ENCODE measurements at regions not wholly inside any gene's neighbourhood (a gene's known extent, or its start where the extent isn't known, plus 50 kb on each side); places are given as distances from the start of the nearest gene placed in this dataset.
"Not testable (repeated sequence)": the region's sequence is repeated elsewhere in the genome, so short reads cannot be mapped to it uniquely, and the experiment has no call there.

GRCh38 chr16:60166111-60166510 is 1432.0 kb upstream of the GOT2 start:
- no peaks in the 10 kb centered on the region for H3K36me3 Mint-ChIP-seq (ENCODE audit: low read depth)
- H3K4me3 Mint-ChIP-seq = no peak overlapping the region
- no peaks in the 10 kb centered on the region for H3K4me1 Mint-ChIP-seq (ENCODE audit: low read depth)
- H3K9me3 Mint-ChIP-seq = no peaks in the 10 kb centered on the region
- no peak overlapping the region for H3K27ac Mint-ChIP-seq
- H3K27me3 Mint-ChIP-seq (ENCODE audit: low read depth) = no peaks in the 10 kb centered on the region

GRCh38 chr16:60151987-60152386 is 1417.9 kb upstream of the GOT2 start:
- Mint-ChIP-seq H3K9me3 (peaks cover 26% of the 10 kb centered on the region), H3K27me3 (ENCODE audit: low read depth) (no peaks in the 10 kb centered on the region), H3K4me1 (ENCODE audit: low read depth) (no peaks in the 10 kb centered on the region), H3K27ac (no peak overlapping the region), H3K4me3 (no peak overlapping the region), H3K36me3 (ENCODE audit: low read depth) (no peaks in the 10 kb centered on the region)

DNA sequence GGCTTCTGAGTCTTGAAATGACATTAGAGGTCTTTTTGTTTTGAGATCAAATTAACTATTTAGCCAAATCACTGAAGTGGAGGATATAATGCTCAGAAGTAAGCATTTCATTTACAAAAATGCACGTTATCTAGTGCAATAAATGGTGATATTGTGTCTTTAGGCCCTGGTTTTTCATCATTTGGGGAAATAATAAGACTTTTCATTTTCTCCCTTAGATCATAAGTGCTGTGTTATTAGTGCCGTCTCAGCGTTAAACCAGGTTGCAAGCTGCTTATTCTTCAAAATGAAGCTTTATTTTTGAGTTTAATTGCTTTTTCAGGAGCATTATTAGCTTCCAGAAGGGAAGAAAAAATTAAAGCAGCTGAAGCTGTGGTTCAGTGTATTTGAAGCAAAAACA is 1416.8 kb upstream of the GOT2 start:
- no peaks in the 10 kb centered on the region for H3K4me1 Mint-ChIP-seq (ENCODE audit: low read depth)
- peaks cover 26% of the 10 kb centered on the region for H3K9me3 Mint-ChIP-seq
- no peaks in the 10 kb centered on the region for H3K27me3 Mint-ChIP-seq (ENCODE audit: low read depth)
- no peak overlapping the region for H3K4me3 Mint-ChIP-seq
- no peak overlapping the region for H3K27ac Mint-ChIP-seq
- H3K36me3 Mint-ChIP-seq (ENCODE audit: low read depth) = no peaks in the 10 kb centered on the region

GRCh38 chr16:60143348-60143705 is 1409.2 kb upstream of the GOT2 start:
- Mint-ChIP-seq H3K4me3 (no peak overlapping the region), H3K36me3 (ENCODE audit: low read depth) (no peaks in the 10 kb centered on the region), H3K27ac (no peak overlapping the region), H3K27me3 (ENCODE audit: low read depth) (no peaks in the 10 kb centered on the region), H3K4me1 (ENCODE audit: low read depth) (no peaks in the 10 kb centered on the region), H3K9me3 (peaks cover 24% of the 10 kb centered on the region)

- Mint-ChIP-seq H3K4me3 (no peak overlapping the region), H3K27me3 (ENCODE audit: low read depth) (no peaks in the 10 kb centered on the region), H3K36me3 (ENCODE audit: low read depth) (no peaks in the 10 kb centered on the region), H3K4me1 (ENCODE audit: low read depth) (no peaks in the 10 kb centered on the region), H3K27ac (no peak overlapping the region), H3K9me3 (peaks cover 26% of the 10 kb centered on the region)
Observed at GRCh38 chr16:60142619-60143347, 1408.7 kb upstream of the GOT2 start.

- H3K4me1 Mint-ChIP-seq (ENCODE audit: low read depth) = no peaks in the 10 kb centered on the region
- H3K9me3 Mint-ChIP-seq = peaks cover 48% of the 10 kb centered on the region
- H3K27ac Mint-ChIP-seq = no peak overlapping the region
- no peaks in the 10 kb centered on the region for H3K27me3 Mint-ChIP-seq (ENCODE audit: low read depth)
- no peak overlapping the region for H3K4me3 Mint-ChIP-seq
- no peaks in the 10 kb centered on the region for H3K36me3 Mint-ChIP-seq (ENCODE audit: low read depth)
Observed at GRCh38 chr16:60137891-60138290, 1403.8 kb upstream of the GOT2 start.

DNA sequence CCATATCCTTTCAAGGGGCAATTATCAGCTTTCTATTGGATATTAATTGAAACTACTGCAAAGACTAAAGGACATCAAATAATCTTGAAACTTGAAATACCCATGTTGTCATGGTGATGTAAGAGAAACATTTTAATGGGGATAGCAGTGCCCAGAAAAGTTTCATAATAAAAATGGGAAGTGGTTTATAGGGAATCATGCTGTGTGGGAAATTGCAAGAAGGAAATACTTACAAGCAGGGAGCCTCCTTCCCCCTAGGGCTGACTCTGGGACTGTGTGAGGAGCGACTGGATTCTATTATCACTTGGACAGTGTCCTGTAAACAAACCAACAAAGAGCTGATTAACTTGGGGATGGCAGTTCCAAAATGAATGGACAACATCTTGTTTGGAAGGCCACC is 1393.1 kb upstream of the GOT2 start:
- Mint-ChIP-seq H3K36me3 (ENCODE audit: low read depth) (no peaks in the 10 kb centered on the region), H3K4me3 (no peak overlapping the region), H3K9me3 (peaks cover 6% of the 10 kb centered on the region), H3K4me1 (ENCODE audit: low read depth) (no peaks in the 10 kb centered on the region), H3K27me3 (ENCODE audit: low read depth) (no peaks in the 10 kb centered on the region), H3K27ac (no peak overlapping the region)

GRCh38 chr16:60126115-60126514 is 1392.0 kb upstream of the GOT2 start:
- H3K36me3 Mint-ChIP-seq (ENCODE audit: low read depth); H3K4me1 Mint-ChIP-seq (ENCODE audit: low read depth); H3K4me3 Mint-ChIP-seq; H3K27me3 Mint-ChIP-seq (ENCODE audit: low read depth); H3K27ac Mint-ChIP-seq: not testable (repeated sequence)
- H3K9me3 Mint-ChIP-seq = peaks cover 15% of the 10 kb centered on the region

- no peaks in the 10 kb centered on the region for H3K36me3 Mint-ChIP-seq (ENCODE audit: low read depth)
- no peaks in the 10 kb centered on the region for H3K27me3 Mint-ChIP-seq (ENCODE audit: low read depth)
- H3K4me3 Mint-ChIP-seq = no peak overlapping the region
- H3K4me1 Mint-ChIP-seq (ENCODE audit: low read depth) = no peaks in the 10 kb centered on the region
- no peak overlapping the region for H3K27ac Mint-ChIP-seq
- H3K9me3 Mint-ChIP-seq = peaks cover 23% of the 10 kb centered on the region
Observed at GRCh38 chr16:60123392-60124023, 1389.4 kb upstream of the GOT2 start.

GRCh38 chr16:60120586-60120985 is 1386.5 kb upstream of the GOT2 start:
- H3K4me3 Mint-ChIP-seq = no peak overlapping the region
- H3K4me1 Mint-ChIP-seq (ENCODE audit: low read depth) = no peaks in the 10 kb centered on the region
- H3K36me3 Mint-ChIP-seq (ENCODE audit: low read depth) = no peaks in the 10 kb centered on the region
- no peaks in the 10 kb centered on the region for H3K27me3 Mint-ChIP-seq (ENCODE audit: low read depth)
- no peak overlapping the region for H3K27ac Mint-ChIP-seq
- peaks cover 23% of the 10 kb centered on the region for H3K9me3 Mint-ChIP-seq

- no peaks in the 10 kb centered on the region for H3K4me1 Mint-ChIP-seq (ENCODE audit: low read depth)
- no peak overlapping the region for H3K27ac Mint-ChIP-seq
- peaks cover 11% of the 10 kb centered on the region for H3K9me3 Mint-ChIP-seq
Observed at GRCh38 chr16:60110531-60110930, 1376.4 kb upstream of the GOT2 start.

DNA sequence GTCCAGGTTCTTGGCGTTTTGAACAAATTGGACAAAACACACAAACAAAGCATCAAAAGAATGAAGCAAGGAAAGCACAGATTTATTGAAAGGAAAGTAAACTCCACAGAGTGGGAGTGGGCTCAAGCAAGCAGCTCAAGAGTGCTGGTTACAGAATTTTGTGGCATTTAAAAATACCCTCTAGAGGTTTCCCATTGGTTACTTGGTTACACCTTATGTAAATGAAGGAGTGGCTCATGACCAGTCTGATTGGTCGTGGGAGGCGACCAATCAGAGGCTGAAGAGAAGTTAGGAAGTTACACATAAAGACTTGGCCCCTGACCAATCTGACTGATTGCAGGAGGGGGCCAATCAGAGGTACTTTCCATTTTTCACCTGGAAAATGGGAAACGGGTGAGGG is 1373.8 kb upstream of the GOT2 start:
- no peak overlapping the region for H3K4me3 Mint-ChIP-seq
- H3K9me3 Mint-ChIP-seq = peaks cover 15% of the 10 kb centered on the region
- H3K4me1 Mint-ChIP-seq (ENCODE audit: low read depth) = no peaks in the 10 kb centered on the region
- no peaks in the 10 kb centered on the region for H3K36me3 Mint-ChIP-seq (ENCODE audit: low read depth)
- H3K27ac Mint-ChIP-seq = no peak overlapping the region
- H3K27me3 Mint-ChIP-seq (ENCODE audit: low read depth) = no peaks in the 10 kb centered on the region

More at GRCh38 chr16:60110531-60110930, 1376.4 kb upstream of the GOT2 start:
- H3K36me3 Mint-ChIP-seq (ENCODE audit: low read depth) = no peaks in the 10 kb centered on the region
- H3K27me3 Mint-ChIP-seq (ENCODE audit: low read depth) = no peaks in the 10 kb centered on the region
- no peak overlapping the region for H3K4me3 Mint-ChIP-seq

- Mint-ChIP-seq H3K27ac (no peak overlapping the region), H3K36me3 (ENCODE audit: low read depth) (no peaks in the 10 kb centered on the region), H3K4me1 (ENCODE audit: low read depth) (no peaks in the 10 kb centered on the region), H3K9me3 (peaks cover 12% of the 10 kb centered on the region), H3K27me3 (ENCODE audit: low read depth) (no peaks in the 10 kb centered on the region), H3K4me3 (no peak overlapping the region)
Observed at GRCh38 chr16:60107437-60107836, 1373.3 kb upstream of the GOT2 start.

DNA sequence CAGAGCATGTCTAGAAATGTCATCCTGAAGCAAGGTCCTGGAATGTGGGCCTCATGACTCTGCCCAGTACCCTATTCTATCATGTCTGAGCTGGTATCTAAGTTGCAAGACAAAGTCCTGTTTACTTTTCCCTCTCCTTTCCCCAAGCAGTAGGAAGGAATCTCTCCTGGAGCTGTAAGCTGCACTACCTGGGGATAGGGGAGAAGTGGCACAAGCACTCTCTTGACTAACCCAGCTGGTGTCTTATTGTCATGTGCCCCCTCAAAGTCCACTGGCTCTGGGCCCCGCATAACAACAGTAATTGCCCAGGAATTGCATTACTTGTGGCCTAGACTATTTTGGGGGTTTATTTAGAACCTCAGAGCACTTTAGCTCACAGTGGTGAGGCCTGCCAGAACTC is 1366.3 kb upstream of the GOT2 start:
- Mint-ChIP-seq H3K9me3 (peaks cover 14% of the 10 kb centered on the region), H3K4me1 (ENCODE audit: low read depth) (no peaks in the 10 kb centered on the region), H3K36me3 (ENCODE audit: low read depth) (no peaks in the 10 kb centered on the region), H3K27me3 (ENCODE audit: low read depth) (no peaks in the 10 kb centered on the region), H3K4me3 (no peak overlapping the region), H3K27ac (no peak overlapping the region)

GRCh38 chr16:60091529-60091928 is 1357.4 kb upstream of the GOT2 start:
- no peak overlapping the region for H3K4me3 Mint-ChIP-seq
- peaks cover 16% of the 10 kb centered on the region for H3K9me3 Mint-ChIP-seq
- H3K4me1 Mint-ChIP-seq (ENCODE audit: low read depth) = no peaks in the 10 kb centered on the region
- no peak overlapping the region for H3K27ac Mint-ChIP-seq
- H3K36me3 Mint-ChIP-seq (ENCODE audit: low read depth) = no peaks in the 10 kb centered on the region
- H3K27me3 Mint-ChIP-seq (ENCODE audit: low read depth) = no peaks in the 10 kb centered on the region

Data from T-helper 1 cell treated with Interleukin-12 subunit alpha and Interleukin-12 subunit beta and Interleukin-4 antibody, amounts not matched to agents 30 μg/mL and 1 μg/mL, for 36 hours (primary cell).